GM18858 (cell line): ENCODE measurements at regions not wholly inside any gene's neighbourhood (a gene's known extent, or its start where the extent isn't known, plus 50 kb on each side); places are given as distances from the start of the nearest gene placed in this dataset.
"Not testable (repeated sequence)": the region's sequence is repeated elsewhere in the genome, so short reads cannot be mapped to it uniquely, and the experiment has no call there.

Experiments
- ATAC-seq: cut with Tn5 transposase; IDR thresholded peaks from one replicate; pipeline ENCODE4 v1.9.1; 2021; ENCODE audit not compliant: unreplicated experiment

DNA sequence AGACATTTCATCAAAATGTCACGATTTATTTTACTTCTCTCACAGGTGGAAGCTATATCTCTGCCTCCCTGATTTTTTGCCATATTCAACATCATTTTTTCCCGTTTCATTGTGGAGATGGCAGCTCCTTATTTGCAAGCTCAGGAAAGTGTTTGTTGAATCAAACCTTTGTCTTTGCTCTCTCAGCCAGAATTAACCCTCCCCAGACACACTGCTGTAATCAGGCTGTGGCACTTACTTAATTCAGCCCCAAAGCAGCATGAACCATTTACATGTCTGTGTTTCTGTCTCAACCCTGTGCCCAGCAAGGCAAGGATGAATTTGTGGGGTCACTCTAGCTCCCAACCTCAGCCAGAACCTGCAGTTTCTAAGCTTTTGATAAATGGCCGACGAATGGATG lies 397.2 kb downstream of the TCERG1L start:
- ATAC-seq = no peak

DNA sequence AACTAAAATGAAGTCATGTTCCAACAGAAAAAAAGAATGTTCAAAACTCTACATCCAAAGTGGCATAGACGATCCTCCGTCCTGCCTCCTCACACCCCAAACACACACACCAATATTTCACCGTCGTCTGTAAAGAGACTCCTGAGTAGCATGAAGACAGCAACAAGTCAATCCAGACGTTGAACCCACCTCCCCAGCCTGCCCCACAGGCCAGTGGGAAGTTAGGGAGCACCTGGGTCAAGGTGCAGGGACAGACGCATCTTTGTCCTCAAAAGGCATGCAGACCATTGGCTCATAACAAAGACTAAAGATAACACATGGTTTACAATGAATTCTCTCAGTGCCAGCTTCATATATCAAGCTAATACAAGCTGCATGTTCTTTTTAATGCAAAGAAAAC lies 396.5 kb downstream of the TCERG1L start:
- ATAC-seq = no peak

DNA sequence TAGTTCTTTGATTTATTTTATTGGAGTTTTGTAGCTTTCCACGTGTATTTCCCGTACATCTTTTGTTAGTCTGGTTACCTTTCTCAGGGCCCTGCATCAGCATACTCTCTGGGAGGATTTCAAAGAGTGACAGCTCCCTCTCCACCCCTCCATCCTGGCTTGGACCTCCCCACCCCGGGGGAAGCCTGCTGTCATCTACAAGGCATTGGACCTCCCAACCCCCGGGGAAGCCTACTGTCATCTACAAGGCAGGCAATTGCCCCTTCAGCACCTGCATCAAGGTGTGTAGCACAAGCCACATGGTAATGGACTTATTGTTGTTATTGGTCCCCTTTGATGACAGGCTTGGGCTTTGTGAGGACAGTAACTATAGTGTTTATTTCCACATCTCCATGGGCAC lies 390.1 kb downstream of the TCERG1L start:
- ATAC-seq = no peak

DNA sequence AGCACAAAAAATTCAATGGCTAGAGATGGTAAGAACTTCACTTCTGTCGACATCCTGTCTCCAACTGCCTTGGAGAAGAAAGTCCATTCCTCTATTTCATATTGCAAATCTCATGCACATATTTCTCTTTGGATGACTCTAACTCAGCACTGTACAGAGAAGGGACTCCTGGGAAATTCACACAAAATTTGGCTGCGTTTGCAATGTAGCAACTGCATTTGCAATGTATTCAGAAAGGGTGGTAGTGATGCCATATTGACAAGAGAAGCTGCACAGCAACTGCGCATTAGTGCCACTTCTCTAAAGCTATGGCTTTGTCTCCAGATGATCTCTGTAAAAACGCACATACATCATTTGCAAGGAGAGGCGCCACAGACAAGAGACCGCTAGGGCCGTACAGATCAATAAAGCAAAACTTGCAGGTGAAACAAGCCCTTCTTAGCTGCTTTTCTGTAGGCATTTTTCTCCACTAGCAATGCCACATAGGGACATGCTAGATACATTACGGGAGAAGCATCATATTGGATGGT lies 389.5 kb downstream of the TCERG1L start:
- no peak for ATAC-seq

- no peak for ATAC-seq
Observed at GRCh38 chr10:130923596-130923995, 387.9 kb downstream of the TCERG1L start.

DNA sequence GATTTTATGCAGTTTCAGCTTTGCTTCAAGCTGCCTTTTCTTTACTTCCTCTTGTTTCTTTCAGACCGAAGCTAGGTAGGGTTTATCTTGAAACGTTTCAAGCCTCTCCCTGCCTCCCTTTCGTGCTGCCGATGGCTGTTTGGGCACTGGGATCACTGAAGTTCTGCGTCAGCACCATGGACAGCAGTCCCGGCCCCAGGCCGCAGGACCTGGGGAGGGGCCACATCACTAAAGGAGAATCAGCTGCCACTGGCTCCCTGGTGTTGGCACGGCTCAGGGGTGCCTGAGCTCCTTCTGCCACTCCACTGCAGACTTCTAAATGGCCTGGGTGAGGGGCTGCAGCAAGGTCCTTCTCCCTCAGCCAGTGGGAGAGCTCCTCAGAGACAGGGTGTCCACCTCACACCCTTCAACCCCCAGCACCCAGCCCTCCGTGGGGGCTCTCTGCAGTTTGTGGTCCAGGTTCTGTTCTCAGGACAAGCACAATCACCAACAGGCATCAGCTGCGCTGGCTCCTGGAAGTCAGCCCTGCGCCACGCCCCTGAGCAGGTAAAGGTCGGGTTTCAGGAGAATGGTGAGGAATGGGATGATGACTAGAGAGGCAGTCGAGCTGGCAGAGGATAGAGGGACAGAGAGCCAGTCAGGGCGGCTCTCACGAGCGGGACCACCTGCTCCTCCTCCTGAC lies 387.2 kb downstream of the TCERG1L start:
- no peak for ATAC-seq

DNA sequence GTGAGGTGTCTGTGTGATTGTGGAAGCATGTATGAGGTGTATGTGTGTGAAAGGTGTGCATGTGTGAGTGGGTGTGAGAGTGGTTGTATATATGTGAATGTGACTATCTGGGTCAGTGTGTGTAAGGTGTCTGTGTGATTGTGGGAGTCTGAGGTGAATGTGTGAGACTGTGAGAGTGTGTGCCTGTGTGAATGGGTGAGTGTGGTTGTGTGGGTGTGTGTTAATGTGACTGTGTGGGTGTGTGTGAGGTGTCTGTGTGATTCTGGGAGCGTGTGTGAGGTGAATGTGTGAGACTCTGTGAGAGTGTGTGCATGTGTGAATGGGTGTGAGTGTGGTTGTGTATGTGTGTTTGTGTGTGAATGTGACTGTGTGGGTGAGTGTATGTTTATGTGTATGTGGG lies 385.1 kb downstream of the TCERG1L start:
- ATAC-seq = no peak

- no peak for ATAC-seq
Observed at GRCh38 chr10:130927157-130927556, 384.4 kb downstream of the TCERG1L start.

DNA sequence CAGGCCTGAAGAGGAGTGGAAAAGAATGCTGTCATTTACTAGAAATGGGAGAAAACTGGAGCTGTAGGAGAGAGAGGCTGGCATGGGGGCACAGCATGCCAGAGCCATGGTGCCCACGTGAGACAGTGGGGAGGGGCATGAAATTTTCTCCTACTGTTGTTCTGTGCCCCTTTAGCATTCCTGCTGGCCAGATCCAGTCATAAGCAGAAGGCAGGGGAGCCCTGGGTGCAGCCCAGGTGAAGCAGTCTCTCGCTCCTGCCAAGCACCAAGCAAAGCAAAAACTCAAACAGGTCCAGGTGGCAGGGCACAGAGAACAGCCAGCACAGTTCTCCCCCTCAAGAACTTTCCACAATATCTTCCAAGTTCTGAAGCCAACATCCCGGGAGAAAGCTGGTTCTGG lies 383.2 kb downstream of the TCERG1L start:
- ATAC-seq = no peak

- ATAC-seq = no peak
Observed at GRCh38 chr10:130929422-130930325, 381.8 kb downstream of the TCERG1L start.

DNA sequence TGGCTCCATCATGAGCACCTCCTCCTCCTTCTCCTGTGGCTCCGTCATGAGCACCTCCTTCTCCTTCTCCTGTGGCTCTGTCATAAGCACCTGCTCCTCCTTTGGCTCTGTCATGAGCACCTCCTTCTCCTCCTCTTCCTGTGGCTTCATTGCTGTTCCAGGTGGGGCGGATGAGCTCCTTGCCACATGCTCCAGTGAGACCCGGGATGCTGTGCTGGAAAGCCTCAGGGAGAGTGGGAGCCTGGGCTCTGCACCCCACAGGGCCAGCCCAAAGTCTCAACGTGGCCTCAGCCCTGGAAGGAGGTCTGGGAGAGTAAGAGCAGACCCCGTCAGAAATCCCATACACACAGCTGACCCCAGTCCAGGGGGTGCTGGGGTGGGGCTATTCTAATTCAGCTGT lies 380.7 kb downstream of the TCERG1L start:
- no peak for ATAC-seq

- no peak for ATAC-seq
Observed at GRCh38 chr10:130931256-130931655, 380.3 kb downstream of the TCERG1L start.

DNA sequence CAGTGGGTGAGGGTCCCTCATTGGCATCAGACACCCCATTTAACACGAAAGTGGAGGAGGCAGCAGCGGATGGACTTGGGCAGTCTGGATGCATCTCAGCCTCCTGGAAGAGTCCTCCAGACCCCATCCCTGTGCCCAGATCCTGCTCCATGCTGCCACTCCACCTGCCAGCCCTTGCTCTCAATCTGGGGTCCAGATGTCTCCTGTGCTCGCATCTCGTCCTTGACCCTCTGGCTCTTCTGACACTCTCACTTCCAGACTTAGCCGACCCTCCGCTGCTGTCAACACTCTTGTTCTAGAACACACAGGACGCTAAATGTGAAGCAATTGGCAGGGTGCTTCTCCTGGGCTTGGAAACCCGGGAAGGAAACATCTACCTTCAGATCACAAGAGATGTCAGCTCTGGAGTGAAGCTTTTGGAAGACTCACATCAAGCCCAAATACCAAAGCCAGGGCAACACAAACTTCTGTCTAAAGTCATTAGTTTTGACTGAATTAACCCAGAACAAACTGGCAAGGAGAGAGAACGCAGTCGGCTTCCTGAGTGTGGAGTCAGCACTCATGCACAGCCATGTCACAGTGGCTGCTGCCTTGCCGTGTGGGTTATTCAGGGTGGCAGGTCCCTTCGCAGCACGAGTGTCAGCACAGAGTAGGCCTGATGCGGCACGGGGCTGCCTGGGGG lies 379.1 kb downstream of the TCERG1L start:
- no peak for ATAC-seq

DNA sequence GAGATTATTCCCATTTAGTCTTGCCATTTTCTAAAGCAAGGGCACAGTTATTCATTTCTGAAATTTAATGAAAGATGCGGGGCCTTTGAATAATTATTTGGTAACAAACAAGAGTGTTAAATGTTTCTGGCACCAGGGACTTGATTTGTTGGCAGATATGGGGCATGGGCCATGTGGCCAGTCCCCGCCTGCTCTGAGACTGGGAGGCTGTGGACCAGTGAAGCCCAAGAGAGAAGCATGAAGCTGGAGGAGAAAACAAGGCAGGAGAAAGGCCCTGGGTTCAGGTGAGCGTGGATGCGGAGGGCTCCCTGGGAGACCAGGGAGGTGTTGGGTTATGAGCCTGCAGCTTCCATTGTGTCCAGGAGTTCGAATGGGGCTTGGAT lies 378.5 kb downstream of the TCERG1L start:
- no peak for ATAC-seq

GRCh38 chr10:130934293-130935127 lies 377.0 kb downstream of the TCERG1L start:
- ATAC-seq = no peak

GRCh38 chr10:130935128-130935439 lies 376.4 kb downstream of the TCERG1L start:
- ATAC-seq = no peak

- ATAC-seq = no peak
Observed at GRCh38 chr10:130935897-130936550, 375.5 kb downstream of the TCERG1L start.

DNA sequence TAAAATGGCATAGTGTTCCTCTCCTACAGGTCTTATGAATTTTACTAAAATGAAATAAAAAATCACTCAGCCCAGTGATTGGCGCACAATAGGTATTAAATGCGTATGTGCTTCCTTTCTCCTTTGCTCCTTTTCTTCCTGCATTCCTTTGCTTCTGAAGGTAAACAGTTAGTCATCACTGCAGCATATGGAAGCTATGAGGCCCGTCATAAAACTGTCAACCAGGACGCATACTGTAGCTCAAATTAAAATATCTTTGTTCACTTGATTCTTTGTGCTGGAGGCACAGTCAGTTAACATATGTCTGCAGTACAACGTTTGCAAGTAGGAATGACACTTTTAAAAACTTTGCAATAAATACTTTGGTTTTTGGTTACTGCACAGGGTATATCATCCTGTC lies 374.7 kb downstream of the TCERG1L start:
- no peak for ATAC-seq

- no peak for ATAC-seq
Observed at GRCh38 chr10:130938051-130938450, 373.5 kb downstream of the TCERG1L start.

DNA sequence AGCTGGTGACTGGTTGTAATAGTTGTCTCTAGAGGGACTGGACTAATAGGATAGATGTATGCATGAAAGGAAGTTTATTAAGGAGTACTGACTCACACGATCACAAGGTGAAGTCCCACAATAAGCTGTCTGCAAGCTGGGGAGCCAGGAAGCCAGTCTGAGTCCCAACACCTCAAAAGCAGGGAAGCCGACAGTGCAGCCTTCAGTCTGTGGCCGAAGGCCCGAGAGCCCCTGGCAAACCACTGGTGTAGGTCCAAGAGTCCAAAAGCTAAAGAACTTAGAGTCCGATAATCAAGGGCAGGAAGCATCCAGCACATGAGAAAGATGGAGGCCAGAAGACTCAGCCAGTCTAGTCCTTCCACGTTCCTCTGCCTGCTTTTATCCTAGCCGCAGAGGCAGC lies 372.6 kb downstream of the TCERG1L start:
- not testable (repeated sequence) for ATAC-seq
